Neural cell (in vitro differentiated cells): ENCODE measurements at regions not wholly inside any gene's neighbourhood (a gene's known extent, or its start where the extent isn't known, plus 50 kb on each side); places are given as distances from the start of the nearest gene placed in this dataset.

Experiments used
- EZH2 ChIP-seq: fragments of 200-600, 300-800 bp; shearing (Covaris generic), sonication (generic); IDR thresholded peaks from 2 replicates; pipeline ENCODE4 v1.6.1; 2014; ENCODE audit warnings: antibody characterized with exemption, low read length, borderline replicate concordance, mild to moderate bottlenecking; ENCODE audit not compliant: insufficient read depth, poor library complexity, severe bottlenecking
- SMC3 ChIP-seq: fragments of 450-650 bp; conservative IDR thresholded peaks from 2 replicates; pipeline ENCODE4 v1.6.1; 2014; ENCODE audit warnings: antibody characterized with exemption, mild to moderate bottlenecking, moderate library complexity; ENCODE audit not compliant: poor library complexity
- TAF1 ChIP-seq: IDR thresholded peaks from 2 replicates; pipeline ENCODE4 v1.6.1; 2012; ENCODE audit warnings: low read depth
- TF ChIP-seq, protein P1 (sequence below): fragments of 450-650 bp; IDR thresholded peaks from 2 replicates; pipeline ENCODE4 v1.5.1; 2014; ENCODE audit warnings: antibody characterized with exemption, mild to moderate bottlenecking, moderate library complexity; ENCODE audit not compliant: poor library complexity, severe bottlenecking

DNA sequence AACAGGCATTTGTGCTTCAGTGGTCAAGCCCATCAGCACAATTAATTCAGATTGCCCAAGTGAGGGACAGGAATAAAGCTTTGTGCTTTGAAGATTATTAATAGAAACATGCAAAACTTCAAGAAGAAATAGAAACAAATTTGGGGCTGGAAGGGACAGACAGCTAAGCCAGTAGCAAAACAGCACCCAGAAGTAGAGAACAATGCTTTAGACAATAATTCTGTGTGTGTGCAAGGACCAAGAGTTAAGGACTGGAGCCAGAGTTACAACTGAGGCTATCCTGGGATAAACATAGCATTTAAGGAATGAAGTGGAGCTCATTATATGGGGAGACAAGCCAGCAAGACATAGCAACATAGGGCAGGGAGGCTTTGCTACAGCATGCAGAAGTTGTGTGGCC is 251.9 kb upstream of the DAB1 start:
- TF ChIP-seq SMC3 (no peak), TAF1 (no peak), EZH2 (no peak)
- TF ChIP-seq, protein P1, sequence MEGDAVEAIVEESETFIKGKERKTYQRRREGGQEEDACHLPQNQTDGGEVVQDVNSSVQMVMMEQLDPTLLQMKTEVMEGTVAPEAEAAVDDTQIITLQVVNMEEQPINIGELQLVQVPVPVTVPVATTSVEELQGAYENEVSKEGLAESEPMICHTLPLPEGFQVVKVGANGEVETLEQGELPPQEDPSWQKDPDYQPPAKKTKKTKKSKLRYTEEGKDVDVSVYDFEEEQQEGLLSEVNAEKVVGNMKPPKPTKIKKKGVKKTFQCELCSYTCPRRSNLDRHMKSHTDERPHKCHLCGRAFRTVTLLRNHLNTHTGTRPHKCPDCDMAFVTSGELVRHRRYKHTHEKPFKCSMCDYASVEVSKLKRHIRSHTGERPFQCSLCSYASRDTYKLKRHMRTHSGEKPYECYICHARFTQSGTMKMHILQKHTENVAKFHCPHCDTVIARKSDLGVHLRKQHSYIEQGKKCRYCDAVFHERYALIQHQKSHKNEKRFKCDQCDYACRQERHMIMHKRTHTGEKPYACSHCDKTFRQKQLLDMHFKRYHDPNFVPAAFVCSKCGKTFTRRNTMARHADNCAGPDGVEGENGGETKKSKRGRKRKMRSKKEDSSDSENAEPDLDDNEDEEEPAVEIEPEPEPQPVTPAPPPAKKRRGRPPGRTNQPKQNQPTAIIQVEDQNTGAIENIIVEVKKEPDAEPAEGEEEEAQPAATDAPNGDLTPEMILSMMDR, result no peak
